ENCODE measurements at regions not wholly inside any gene's neighbourhood (a gene's known extent, or its start where the extent isn't known, plus 50 kb on each side); places are given as distances from the start of the nearest gene placed in this dataset.

- no peak for DNase-seq (ENCODE audit: low read depth in 4 of 4, low spot score in 2 of 4)
Measured at GRCh38 chr2:196433116-196433515, 206.4 kb upstream of the CCDC150 start.

- no peak for DNase-seq (ENCODE audit: low read depth in 4 of 4, low spot score in 2 of 4)
Measured at GRCh38 chr2:196434217-196434616, 205.3 kb upstream of the CCDC150 start.

GRCh38 chr2:196435189-196435588, 204.3 kb upstream of the CCDC150 start:
- no peak for DNase-seq (ENCODE audit: low read depth in 4 of 4, low spot score in 2 of 4)

GRCh38 chr2:196437626-196438025, 201.9 kb upstream of the CCDC150 start:
- no peak for DNase-seq (ENCODE audit: low read depth in 4 of 4, low spot score in 2 of 4)

DNA sequence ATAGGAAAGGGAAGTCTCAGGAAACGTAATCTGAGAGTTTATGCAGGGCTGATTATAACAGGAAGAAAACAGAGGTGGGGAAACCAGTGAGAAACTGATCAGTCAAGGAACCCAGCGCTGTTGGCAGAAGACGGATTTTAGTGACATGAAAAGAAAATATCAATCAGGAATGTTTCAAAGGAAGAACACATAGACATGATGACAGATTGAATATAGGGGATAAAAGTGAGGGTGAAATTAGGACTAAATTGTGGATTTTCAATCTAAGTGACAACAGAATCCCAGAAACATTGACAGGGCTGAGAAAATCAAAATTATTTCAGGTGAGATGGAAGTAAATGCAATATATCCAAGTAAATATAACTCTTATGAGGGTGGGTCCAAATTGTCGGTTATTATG, 199.8 kb upstream of the CCDC150 start:
- DNase-seq (ENCODE audit: low read depth in 4 of 4, low spot score in 2 of 4): no peak

DNA sequence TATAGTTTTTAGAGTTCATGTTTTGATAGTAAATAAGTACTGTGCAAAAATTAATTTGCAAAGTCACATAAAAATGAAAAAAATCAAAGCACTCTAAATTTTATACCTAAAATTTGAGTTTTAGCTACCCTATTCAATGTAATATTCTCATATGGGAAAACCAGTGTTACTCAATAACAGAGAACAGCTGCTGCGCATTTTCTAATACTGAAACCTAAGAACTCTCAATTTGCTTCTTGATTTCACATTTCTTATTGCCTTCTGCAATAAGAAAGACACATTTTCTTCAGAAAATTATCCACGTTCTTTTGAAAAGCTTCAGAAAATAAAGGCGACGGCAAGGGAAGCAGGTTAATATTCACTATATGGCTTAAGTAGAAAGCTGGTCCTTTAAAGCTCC, 199.1 kb upstream of the CCDC150 start:
- no peak for DNase-seq (ENCODE audit: low read depth in 4 of 4, low spot score in 2 of 4)

GRCh38 chr2:196441527-196441926, 198.0 kb upstream of the CCDC150 start:
- no peak for DNase-seq (ENCODE audit: low read depth in 4 of 4, low spot score in 2 of 4)

DNA sequence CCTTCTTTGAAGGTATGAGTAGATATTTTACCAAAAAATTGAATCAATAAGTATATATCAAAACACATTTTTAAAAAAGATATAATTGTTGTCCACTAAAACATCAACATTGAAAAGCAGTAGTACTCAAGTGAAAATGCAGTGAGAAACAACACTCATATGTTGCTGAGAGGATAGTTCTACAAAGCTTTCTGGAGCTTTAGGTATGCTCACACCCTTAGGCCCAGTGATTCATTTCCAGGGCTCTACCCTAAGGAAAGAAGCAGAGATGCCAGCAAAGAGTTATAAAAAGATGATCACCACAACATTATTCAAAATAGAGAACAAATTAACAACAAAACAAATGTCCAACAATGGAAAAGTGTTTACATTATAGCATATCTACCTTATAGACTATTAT, 197.3 kb upstream of the CCDC150 start:
- no peak for DNase-seq (ENCODE audit: low read depth in 4 of 4, low spot score in 2 of 4)

- no peak for DNase-seq (ENCODE audit: low read depth in 4 of 4, low spot score in 2 of 4)
Measured at GRCh38 chr2:196444442-196444841, 195.1 kb upstream of the CCDC150 start.

GRCh38 chr2:196445991-196446390, 193.5 kb upstream of the CCDC150 start:
- DNase-seq (ENCODE audit: low read depth in 4 of 4, low spot score in 2 of 4): no peak

- no peak for DNase-seq (ENCODE audit: low read depth in 4 of 4, low spot score in 2 of 4)
Measured at GRCh38 chr2:196448407-196449079, 191.0 kb upstream of the CCDC150 start.

DNA sequence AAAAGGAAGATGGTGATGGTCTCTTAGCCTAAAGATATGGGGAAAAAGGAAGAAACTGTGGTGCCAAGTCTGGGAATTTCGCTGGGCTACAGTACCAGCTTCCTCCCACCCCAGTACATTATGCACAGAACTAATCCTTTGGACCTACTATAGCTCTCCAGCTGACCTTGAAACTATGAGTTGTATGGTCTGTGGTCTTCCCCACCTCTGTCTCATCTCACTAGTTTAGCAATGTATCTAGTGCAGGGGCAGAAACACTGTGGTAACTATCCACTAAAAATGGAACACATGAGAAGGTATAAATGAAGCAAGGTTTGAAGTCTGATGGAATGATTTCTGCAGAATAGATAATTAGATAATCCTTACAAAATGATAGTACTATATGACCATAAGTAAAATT, 190.4 kb upstream of the CCDC150 start:
- DNase-seq (ENCODE audit: low read depth in 4 of 4, low spot score in 2 of 4): no peak

DNA sequence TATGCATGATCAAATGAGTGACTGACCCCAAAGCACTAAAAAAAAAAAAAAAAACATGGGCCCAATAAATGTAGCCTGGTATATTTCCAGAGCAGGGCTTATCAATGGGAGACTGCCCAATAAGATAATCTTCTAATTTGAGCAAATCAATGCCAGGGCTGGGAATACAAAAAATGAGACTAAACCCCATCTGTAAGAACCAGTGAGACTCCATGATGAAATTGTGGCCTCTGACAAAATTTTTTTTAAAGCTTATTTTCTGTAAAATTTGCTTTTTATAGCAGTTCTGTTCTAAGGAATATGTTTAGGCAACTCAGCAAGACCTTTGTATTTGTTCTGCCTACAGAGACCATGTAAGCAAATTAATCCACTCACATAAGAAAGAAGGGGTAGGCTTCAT, 186.8 kb upstream of the CCDC150 start:
- DNase-seq (ENCODE audit: low read depth in 4 of 4, low spot score in 2 of 4): no peak

DNA sequence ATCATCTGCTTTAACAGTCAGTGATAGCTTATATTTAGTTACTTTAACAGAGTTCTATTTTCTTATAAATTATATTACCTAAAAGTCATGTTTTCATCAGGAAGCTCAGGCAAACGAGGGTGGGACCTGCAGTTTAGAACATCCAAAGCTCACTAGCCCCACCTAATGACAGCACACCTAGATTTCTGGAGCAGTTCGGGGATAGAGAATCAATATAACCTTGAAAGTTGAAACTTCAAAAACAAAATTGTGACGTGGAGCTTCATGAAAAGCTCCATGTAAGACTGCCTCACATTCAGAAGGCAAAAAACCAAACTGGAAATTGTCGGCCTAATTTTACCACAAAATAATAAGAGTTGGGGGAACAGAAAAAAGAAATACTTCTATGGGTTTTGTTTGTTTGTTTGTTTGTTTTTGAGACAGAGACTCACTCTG, 185.9 kb upstream of the CCDC150 start:
- no peak for DNase-seq (ENCODE audit: low read depth in 4 of 4, low spot score in 2 of 4)

DNA sequence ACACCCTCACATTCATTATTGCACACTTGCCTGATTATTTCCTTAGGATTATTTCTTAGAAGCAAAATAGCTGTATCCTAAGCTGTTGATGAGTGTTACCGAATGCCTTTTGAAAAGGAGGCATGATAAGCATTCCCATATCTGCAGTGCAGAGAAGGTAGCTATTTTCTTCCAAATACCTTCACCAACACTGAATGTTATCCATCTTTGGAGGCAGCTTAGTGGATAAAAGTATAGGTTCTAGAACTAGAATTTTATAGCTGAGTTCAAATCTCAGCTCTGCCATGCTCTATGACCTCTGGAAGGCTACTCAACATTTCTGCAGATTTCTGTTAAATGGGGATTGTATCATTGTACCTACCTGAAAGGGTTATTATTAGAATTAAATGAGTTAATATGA, 185.0 kb upstream of the CCDC150 start:
- DNase-seq (ENCODE audit: low read depth in 4 of 4, low spot score in 2 of 4): no peak

DNA sequence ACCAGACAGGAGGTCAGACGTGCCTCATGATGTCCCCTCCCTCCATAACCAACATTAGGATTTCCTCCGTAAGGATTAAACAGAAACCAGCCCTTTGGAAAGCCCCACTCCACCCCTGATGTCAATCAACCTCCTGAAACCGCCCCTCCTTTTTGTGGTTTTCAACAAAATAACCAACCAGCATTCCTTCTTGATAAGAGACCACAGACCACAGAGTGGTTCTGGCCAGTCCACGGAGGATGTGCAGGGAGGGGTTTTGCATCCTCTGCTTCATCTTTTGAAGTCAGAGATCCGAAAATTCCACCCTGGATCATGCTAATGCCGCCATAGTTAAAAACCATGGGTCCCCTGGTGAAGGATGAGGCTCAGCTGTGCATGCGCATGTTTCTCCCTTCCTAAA, 180.0 kb upstream of the CCDC150 start:
- DNase-seq (ENCODE audit: low read depth in 4 of 4, low spot score in 2 of 4): no peak

- DNase-seq (ENCODE audit: low read depth in 4 of 4, low spot score in 2 of 4): no peak
Measured at GRCh38 chr2:196463706-196464105, 175.8 kb upstream of the CCDC150 start.

- no peak for DNase-seq (ENCODE audit: low read depth in 4 of 4, low spot score in 2 of 4)
Measured at GRCh38 chr2:196464311-196464710, 175.2 kb upstream of the CCDC150 start.

DNA sequence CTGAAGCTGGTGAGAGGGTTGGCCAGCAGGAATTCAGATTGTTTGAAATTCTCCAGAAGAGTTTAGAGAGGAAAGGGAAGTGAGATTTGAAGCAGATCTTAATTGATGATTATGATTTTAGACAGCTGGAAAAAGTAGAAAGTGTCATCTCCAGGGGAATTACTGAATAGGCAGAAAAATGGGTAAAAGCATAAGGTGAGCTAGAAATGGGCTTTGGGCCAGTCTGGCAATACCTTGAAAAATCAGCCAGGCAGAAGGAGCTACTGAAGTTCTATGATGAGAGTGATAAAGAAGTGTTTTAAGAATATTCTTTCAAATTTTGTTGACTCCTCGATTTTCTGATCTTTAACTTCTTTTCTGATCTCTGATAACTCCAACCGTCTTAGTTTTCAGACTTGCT, 172.9 kb upstream of the CCDC150 start:
- DNase-seq (ENCODE audit: low read depth in 4 of 4, low spot score in 2 of 4): no peak

GRCh38 chr2:196468394-196468793, 171.1 kb upstream of the CCDC150 start:
- DNase-seq (ENCODE audit: low read depth in 4 of 4, low spot score in 2 of 4): no peak

DNA sequence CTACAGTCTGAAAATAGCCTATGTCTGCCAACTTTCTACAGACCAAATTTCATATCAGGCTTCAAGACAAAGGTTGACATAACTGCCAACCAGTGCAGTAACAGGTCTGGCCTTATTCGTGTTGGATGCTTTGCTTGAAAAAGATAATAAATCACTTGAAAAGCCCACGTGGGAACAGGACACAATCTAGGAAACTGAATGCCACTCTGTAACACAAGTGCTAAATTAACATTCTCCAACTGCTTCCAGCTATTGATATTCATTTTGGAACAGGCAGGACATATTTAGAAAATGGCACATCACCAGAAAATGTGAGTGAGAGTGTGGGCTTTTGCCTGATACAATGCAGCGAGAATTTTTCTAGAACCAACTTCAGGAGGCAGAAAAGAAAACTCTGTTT, 165.9 kb upstream of the CCDC150 start:
- DNase-seq (ENCODE audit: low read depth in 4 of 4, low spot score in 2 of 4): no peak

GRCh38 chr2:196475611-196476010, 163.9 kb upstream of the CCDC150 start:
- no peak for DNase-seq (ENCODE audit: low read depth in 4 of 4, low spot score in 2 of 4)

DNA sequence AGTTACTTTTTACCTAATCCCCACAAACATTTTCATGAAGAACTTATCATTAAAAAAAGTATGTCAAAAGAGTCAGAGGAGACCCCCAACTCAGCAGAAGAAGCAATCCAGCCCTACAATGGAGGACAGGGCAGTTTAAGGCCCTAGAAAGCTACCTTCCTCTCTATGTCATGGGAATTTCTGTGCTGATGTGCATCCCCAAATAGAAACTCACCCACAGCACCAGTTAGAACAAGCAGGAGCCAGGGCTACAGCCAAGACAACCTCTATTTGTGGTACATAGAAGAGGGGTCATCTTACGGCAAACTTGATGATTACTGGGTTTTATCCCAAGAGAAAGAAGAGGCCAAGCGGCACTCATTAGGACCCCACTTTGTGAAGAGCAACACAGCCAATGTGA, 160.9 kb upstream of the CCDC150 start:
- no peak for DNase-seq (ENCODE audit: low read depth in 4 of 4, low spot score in 2 of 4)
